ENCODE measurements at regions not wholly inside any gene's neighbourhood (a gene's known extent, or its start where the extent isn't known, plus 50 kb on each side); places are given as distances from the start of the nearest gene placed in this dataset.

DNA sequence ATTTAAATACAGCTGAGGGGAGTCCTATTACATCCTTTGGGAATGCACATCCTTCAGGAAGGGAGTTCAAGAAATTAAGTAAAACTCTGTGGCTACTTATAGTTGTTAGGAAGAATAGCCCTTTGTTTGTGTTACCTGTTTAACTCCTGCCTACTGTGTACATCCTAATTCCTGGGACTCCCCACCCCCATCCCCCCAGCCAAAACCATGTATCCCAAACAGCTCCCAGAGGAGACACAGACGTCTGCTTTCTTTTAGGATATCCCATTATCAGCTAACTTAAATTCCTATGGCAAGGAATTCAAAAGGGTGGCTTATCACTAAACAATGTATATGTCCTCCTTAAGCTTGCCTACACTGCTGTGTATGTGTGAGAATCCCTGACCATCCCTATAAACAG lies 581.7 kb downstream of the DIPK2A start:
- no peaks in the 10 kb centered on the region for H3K9me3 Mint-ChIP-seq
- no peak overlapping the region for H3K14ac ChIP-seq (ENCODE audit: insufficient read depth, low read length)
- no peak overlapping the region for H3K4ac ChIP-seq (ENCODE audit: low read depth, low read length)
- WGBS (ENCODE audit: extremely low coverage, insufficient read length, low lambda C conversion rate) = no CpG with 5 or more reads among the region's 1 CpG
- H2BK12ac ChIP-seq (ENCODE audit: insufficient read length, low read depth, low read length) = no peak overlapping the region
- no peak overlapping the region for H3K23ac ChIP-seq (ENCODE audit: insufficient read length, low read depth, low read length)
- H3K27me3 Mint-ChIP-seq (ENCODE audit: low read depth) = no peaks in the 10 kb centered on the region
- no peak overlapping the region for H2AFZ ChIP-seq (ENCODE audit: low read length)
- no peak overlapping the region for H2BK5ac ChIP-seq (ENCODE audit: insufficient read length, low read length)
- no peak overlapping the region for H2BK20ac ChIP-seq (ENCODE audit: low read depth, low read length, poor library complexity, severe bottlenecking)
- H4K20me1 ChIP-seq (ENCODE audit: control insufficient read depth, insufficient read depth, insufficient read length) = no peaks in the 10 kb centered on the region
- H4K5ac ChIP-seq (ENCODE audit: insufficient read length, low read depth, low read length) = no peak overlapping the region
- H3K4me2 ChIP-seq (ENCODE audit: insufficient read depth, insufficient read length, low read length) = no peak overlapping the region
- H2BK120ac ChIP-seq (ENCODE audit: low read depth, low read length, poor library complexity, severe bottlenecking) = no peak overlapping the region
- no peak overlapping the region for H3K18ac ChIP-seq (ENCODE audit: insufficient read length, low read depth, low read length)
- H3K4me1 Mint-ChIP-seq = peaks cover 30 to 33% of the 10 kb centered on the region in 2 experiments
- H3K4me3 Mint-ChIP-seq = no peak overlapping the region
- H3K36me3 Mint-ChIP-seq (ENCODE audit: insufficient read depth in 1 of 3, low read depth in 3 of 3) = no peaks in the 10 kb centered on the region
- no peak overlapping the region for H3K27ac ChIP-seq (ENCODE audit: insufficient read length, low read depth, low read length)
- no peak for TF ChIP-seq CTCF (conservative IDR thresholded peaks at IDR 0.05)
- H3K4me1 ChIP-seq (ENCODE audit: insufficient read depth, low read length) = no peaks in the 10 kb centered on the region
- no peaks in the 10 kb centered on the region for H3K79me1 ChIP-seq (ENCODE audit: insufficient read depth, low read depth, low read length, poor library complexity, severe bottlenecking)
- H2AK5ac ChIP-seq (ENCODE audit: insufficient read length, low read length) = no peak overlapping the region
- H3K9me3 ChIP-seq (ENCODE audit: control insufficient read depth, low read depth, low read length) = no peaks in the 10 kb centered on the region
- H3T11ph ChIP-seq (ENCODE audit: low read length) = no peak overlapping the region
- H3K56ac ChIP-seq (ENCODE audit: insufficient read length, low read depth, low read length) = no peak overlapping the region
- no peaks in the 10 kb centered on the region for H3K23me2 ChIP-seq (ENCODE audit: insufficient read length, low read depth, low read length, poor library complexity, severe bottlenecking)
- H3K27me3 ChIP-seq (ENCODE audit: insufficient read depth, low read length) = no peaks in the 10 kb centered on the region
- H3K79me2 ChIP-seq (ENCODE audit: insufficient read depth, low read length) = no peaks in the 10 kb centered on the region
- no peak overlapping the region for H2BK15ac ChIP-seq (ENCODE audit: low read depth, low read length)
- DNase-seq = no peak
- H3K9ac ChIP-seq (ENCODE audit: extremely low read depth, insufficient read length, low read length) = no peak overlapping the region
- no peak overlapping the region; a peak in 1 of 7 replicates for H3K27ac Mint-ChIP-seq
- no peak overlapping the region for H4K91ac ChIP-seq (ENCODE audit: insufficient read length, low read depth, low read length)
- H4K8ac ChIP-seq (replicated peaks; ENCODE audit: insufficient read length, low read depth, low read length) = no peak overlapping the region

Measured in H9 (cell line).